ENCODE measurements at regions not wholly inside any gene's neighbourhood (a gene's known extent, or its start where the extent isn't known, plus 50 kb on each side); places are given as distances from the start of the nearest gene placed in this dataset.

- ATAC-seq (peak; percentile 54), DNase-seq (no peak)
- peaks cover 6% of the 10 kb centered on the region for H3K4me1 ChIP-seq (ENCODE audit: low read depth)
- no peak overlapping the region for H3K4me3 ChIP-seq
- no peaks in the 10 kb centered on the region for H3K36me3 ChIP-seq (ENCODE audit: low read depth)
- intact Hi-C loops (cut with DNase I, micrococcal nuclease), result no loop called here
- H3K9me3 ChIP-seq, result no peaks in the 10 kb centered on the region
- no peak for TF ChIP-seq CTCF (IDR thresholded peaks at IDR 0.05)
These were observed 390.4 kb downstream of the EFNB2 start for GRCh38 chr13:106145070-106145469.

GRCh38 chr13:106143930-106144709 lies 391.3 kb downstream of the EFNB2 start:
- intact Hi-C loops (cut with DNase I, micrococcal nuclease), result no loop called here
- Histone ChIP-seq H3K4me1 (ENCODE audit: low read depth) (peaks cover 6% of the 10 kb centered on the region), H3K9me3 (no peaks in the 10 kb centered on the region), H3K36me3 (ENCODE audit: low read depth) (no peaks in the 10 kb centered on the region), H3K4me3 (no peak overlapping the region)
- peak in 1 of 3 donors; percentile 72 for DNase-seq
- TF ChIP-seq CTCF (IDR thresholded peaks at IDR 0.05), result no peak
- peak; percentile 34 for ATAC-seq

GRCh38 chr13:106143392-106143791 lies 392.1 kb downstream of the EFNB2 start:
- Histone ChIP-seq H3K4me1 (ENCODE audit: low read depth) (peaks cover 6% of the 10 kb centered on the region), H3K4me3 (no peak overlapping the region), H3K36me3 (ENCODE audit: low read depth) (no peaks in the 10 kb centered on the region), H3K9me3 (no peaks in the 10 kb centered on the region)
- ATAC-seq, result no peak
- DNase-seq, result no peak
- intact Hi-C loops (cut with DNase I, micrococcal nuclease), result no loop called here
- TF ChIP-seq CTCF (IDR thresholded peaks at IDR 0.05), result no peak

- no peaks in the 10 kb centered on the region for H3K9me3 ChIP-seq
- ATAC-seq, result no peak
- intact Hi-C loops (cut with DNase I, micrococcal nuclease), result no loop called here
- no peak overlapping the region for H3K4me3 ChIP-seq
- peaks cover 4% of the 10 kb centered on the region for H3K4me1 ChIP-seq (ENCODE audit: low read depth)
- TF ChIP-seq CTCF (IDR thresholded peaks at IDR 0.05), result no peak
- H3K36me3 ChIP-seq (ENCODE audit: low read depth), result no peaks in the 10 kb centered on the region
- DNase-seq, result no peak
These were observed 395.0 kb downstream of the EFNB2 start for GRCh38 chr13:106140476-106140875.

GRCh38 chr13:106139942-106140341 lies 395.5 kb downstream of the EFNB2 start:
- intact Hi-C loops (cut with DNase I, micrococcal nuclease), result no loop called here

More at GRCh38 chr13:106139942-106140341, 395.5 kb downstream of the EFNB2 start:
- Histone ChIP-seq H3K4me1 (ENCODE audit: low read depth) (peaks cover 4% of the 10 kb centered on the region), H3K36me3 (ENCODE audit: low read depth) (no peaks in the 10 kb centered on the region), H3K9me3 (no peaks in the 10 kb centered on the region), H3K4me3 (no peak overlapping the region)
- TF ChIP-seq CTCF (IDR thresholded peaks at IDR 0.05), result no peak
- ATAC-seq, result no peak
- no peak for DNase-seq
